Vagina (tissue), 2 donors: ENCODE measurements at regions not wholly inside any gene's neighbourhood (a gene's known extent, or its start where the extent isn't known, plus 50 kb on each side); places are given as distances from the start of the nearest gene placed in this dataset.

Experiments
- CTCF ChIP-seq, 3 experiments: fragments of 450-650 bp in 2 of 3; fragments of 200-600 bp in 1 of 3; sonication (generic) in 1 of 3; IDR thresholded peaks; one replicate each; pipeline ENCODE4 v1.5.1; 2017 to 2019; ENCODE audit warnings: antibody characterized with exemption in 3 of 3, mild to moderate bottlenecking in 2 of 3, moderate library complexity in 2 of 3
- POLR2AphosphoS5 ChIP-seq, 2 donors: sonication (generic); formaldehyde crosslinking; IDR thresholded peaks; one replicate each; pipeline ENCODE4 v1.9.0; 2017; ENCODE audit warnings: antibody characterized with exemption in 2 of 2, mild to moderate bottlenecking in 2 of 2, low read depth in 1 of 2; ENCODE audit not compliant: insufficient read depth in 1 of 2

GRCh38 chr2:58875436-58875835 is 634.3 kb upstream of the FANCL start:
- TF ChIP-seq POLR2AphosphoS5 (IDR thresholded peaks at IDR 0.05; ENCODE audit: insufficient read depth in 1 of 2, low read depth in 1 of 2) (no peak), CTCF (IDR thresholded peaks at IDR 0.05) (no peak)
